NB4 (cell line): ENCODE measurements at regions not wholly inside any gene's neighbourhood (a gene's known extent, or its start where the extent isn't known, plus 50 kb on each side); places are given as distances from the start of the nearest gene placed in this dataset.

Experiments used
- POLR2A ChIP-seq: IDR thresholded peaks from 2 replicates; pipeline ENCODE4 v1.6.1; 2011; ENCODE audit warnings: mild to moderate bottlenecking; ENCODE audit not compliant: insufficient read length; ENCODE audit errors: extremely low read depth
- TF ChIP-seq, protein P1 (sequence below): IDR thresholded peaks from one replicate; pipeline ENCODE4 v1.5.1; 2012; ENCODE audit warnings: low read depth, low read length
- TF ChIP-seq, protein P2 (sequence below): IDR thresholded peaks from 2 replicates; pipeline ENCODE4 v1.6.1; 2011; ENCODE audit warnings: low read depth, low read length

GRCh38 chr15:38864122-38864521, 299.5 kb upstream of the RASGRP1 start:
- TF ChIP-seq, protein P1, sequence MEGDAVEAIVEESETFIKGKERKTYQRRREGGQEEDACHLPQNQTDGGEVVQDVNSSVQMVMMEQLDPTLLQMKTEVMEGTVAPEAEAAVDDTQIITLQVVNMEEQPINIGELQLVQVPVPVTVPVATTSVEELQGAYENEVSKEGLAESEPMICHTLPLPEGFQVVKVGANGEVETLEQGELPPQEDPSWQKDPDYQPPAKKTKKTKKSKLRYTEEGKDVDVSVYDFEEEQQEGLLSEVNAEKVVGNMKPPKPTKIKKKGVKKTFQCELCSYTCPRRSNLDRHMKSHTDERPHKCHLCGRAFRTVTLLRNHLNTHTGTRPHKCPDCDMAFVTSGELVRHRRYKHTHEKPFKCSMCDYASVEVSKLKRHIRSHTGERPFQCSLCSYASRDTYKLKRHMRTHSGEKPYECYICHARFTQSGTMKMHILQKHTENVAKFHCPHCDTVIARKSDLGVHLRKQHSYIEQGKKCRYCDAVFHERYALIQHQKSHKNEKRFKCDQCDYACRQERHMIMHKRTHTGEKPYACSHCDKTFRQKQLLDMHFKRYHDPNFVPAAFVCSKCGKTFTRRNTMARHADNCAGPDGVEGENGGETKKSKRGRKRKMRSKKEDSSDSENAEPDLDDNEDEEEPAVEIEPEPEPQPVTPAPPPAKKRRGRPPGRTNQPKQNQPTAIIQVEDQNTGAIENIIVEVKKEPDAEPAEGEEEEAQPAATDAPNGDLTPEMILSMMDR, result no peak
- TF ChIP-seq, protein P2, sequence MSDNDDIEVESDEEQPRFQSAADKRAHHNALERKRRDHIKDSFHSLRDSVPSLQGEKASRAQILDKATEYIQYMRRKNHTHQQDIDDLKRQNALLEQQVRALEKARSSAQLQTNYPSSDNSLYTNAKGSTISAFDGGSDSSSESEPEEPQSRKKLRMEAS, result no peak
- no peak for TF ChIP-seq POLR2A
